OCI-LY1 (cell line): ENCODE measurements at regions not wholly inside any gene's neighbourhood (a gene's known extent, or its start where the extent isn't known, plus 50 kb on each side); places are given as distances from the start of the nearest gene placed in this dataset.

Experiments
- H2AFZ ChIP-seq: fragments of 200-600 bp; sonication (generic), shearing (Covaris generic); 2 replicates; pipeline ENCODE4 v1.6.0; 2014; ENCODE audit warnings: antibody characterized with exemption, mild to moderate bottlenecking, low read length
- H3F3A ChIP-seq: fragments of 200-600 bp; sonication (generic), shearing (Covaris generic); 2 replicates; pipeline ENCODE4 v1.6.0; 2014; ENCODE audit warnings: mild to moderate bottlenecking, antibody characterized with exemption, low read length, moderate library complexity; ENCODE audit not compliant: insufficient read depth
- H3K27ac ChIP-seq: fragments of 200-600 bp; sonication (generic); 2 replicates; pipeline ENCODE4 v1.5.1; 2014; ENCODE audit warnings: low read length, mixed run types, mild to moderate bottlenecking, low read depth; ENCODE audit not compliant: poor library complexity, severe bottlenecking
- H3K27me3 ChIP-seq: fragments of 200-600 bp; sonication (generic); 2 replicates; pipeline ENCODE4 v1.6.0; 2014; ENCODE audit warnings: antibody characterized with exemption, mild to moderate bottlenecking, low read length, moderate library complexity; ENCODE audit not compliant: insufficient read depth
- H3K36me3 ChIP-seq: fragments of 200-600 bp; sonication (generic); 2 replicates; pipeline ENCODE4 v1.6.1; 2014; ENCODE audit warnings: mild to moderate bottlenecking, antibody characterized with exemption, low read length, moderate library complexity, mixed read lengths; ENCODE audit not compliant: insufficient read depth
- H3K4me1 ChIP-seq: fragments of 200-600 bp; sonication (generic); 2 replicates; pipeline ENCODE4 v1.5.1; 2014; ENCODE audit warnings: mild to moderate bottlenecking, low read length, moderate library complexity; ENCODE audit not compliant: insufficient read depth, severe bottlenecking
- H3K4me2 ChIP-seq: fragments of 200-600 bp; sonication (generic), shearing (Covaris generic); 2 replicates; pipeline ENCODE4 v1.6.1; 2014; ENCODE audit warnings: low read length
- H3K4me3 ChIP-seq: fragments of 200-600 bp; sonication (generic); 2 replicates; pipeline ENCODE4 v1.5.1; 2014; ENCODE audit warnings: low read length, low read depth, mild to moderate bottlenecking, mixed read lengths; ENCODE audit not compliant: poor library complexity, severe bottlenecking
- H3K79me2 ChIP-seq: fragments of 200-600 bp; shearing (Covaris generic); 2 replicates; pipeline ENCODE4 v1.6.1; 2016; ENCODE audit warnings: mixed run types, low read length, mixed read lengths; ENCODE audit not compliant: insufficient read depth
- H3K9ac ChIP-seq: fragments of 200-600 bp; sonication (generic), shearing (Covaris generic); 2 replicates; pipeline ENCODE4 v1.6.1; 2014; ENCODE audit warnings: mild to moderate bottlenecking, low read length, mixed read lengths
- H3K9me2 ChIP-seq: fragments of 200-600 bp; sonication (generic), shearing (Covaris generic); 2 replicates; pipeline ENCODE4 v1.6.1; 2014; ENCODE audit warnings: low read depth, mild to moderate bottlenecking, low read length, mixed read lengths
- H3K9me3 ChIP-seq: fragments of 200-600 bp; shearing (Covaris generic); 2 replicates; pipeline ENCODE4 v1.6.1; 2014; ENCODE audit warnings: low read length, mixed read lengths
- H4K20me1 ChIP-seq: fragments of 200-600 bp; sonication (generic), shearing (Covaris generic); 2 replicates; pipeline ENCODE4 v1.6.0; 2016; ENCODE audit warnings: mild to moderate bottlenecking, low read length; ENCODE audit not compliant: insufficient read depth
- EZH2 ChIP-seq: fragments of 200-600 bp; sonication (generic), shearing (Covaris generic); IDR thresholded peaks from 2 replicates; pipeline ENCODE4 v1.8.0; 2017; ENCODE audit warnings: borderline replicate concordance, mixed run types, mild to moderate bottlenecking, antibody characterized with exemption, low read length, moderate library complexity, mixed read lengths
- TF ChIP-seq, protein P1 (sequence below): fragments of 200-600 bp; sonication (generic), shearing (Covaris generic); IDR thresholded peaks from 2 replicates; pipeline ENCODE4 v1.5.1; 2017; ENCODE audit warnings: mild to moderate bottlenecking, antibody characterized with exemption, low read length, moderate library complexity, mixed read lengths

DNA sequence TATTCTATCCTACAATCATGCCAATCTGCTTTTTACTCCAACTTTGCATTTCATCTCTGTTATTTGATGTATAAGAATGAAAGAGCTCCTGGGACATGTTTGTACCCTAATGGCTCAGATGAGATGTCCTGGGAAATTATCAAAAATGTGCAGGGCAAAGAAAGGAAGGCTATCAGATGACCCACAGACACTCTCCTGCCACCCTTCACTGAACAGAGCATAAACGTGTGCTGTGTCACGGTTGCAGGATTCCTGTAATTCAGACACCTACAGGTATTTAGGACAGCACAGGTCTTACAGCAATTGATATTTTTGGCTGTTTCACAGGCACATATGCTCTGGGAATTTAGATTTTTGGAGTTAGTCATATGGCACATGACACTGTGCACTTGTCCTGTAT, 149.2 kb upstream of the GAS1 start:
- Histone ChIP-seq H3K36me3 (no peaks in the 10 kb centered on the region), H3K27me3 (no peaks in the 10 kb centered on the region), H3K4me3 (no peak overlapping the region), H3K27ac (no peak overlapping the region), H3K9me2 (no peaks in the 10 kb centered on the region), H3F3A (no peaks in the 10 kb centered on the region), H3K79me2 (no peaks in the 10 kb centered on the region), H3K4me1 (no peaks in the 10 kb centered on the region), H3K9ac (no peak overlapping the region), H3K4me2 (no peak overlapping the region), H4K20me1 (no peaks in the 10 kb centered on the region), H2AFZ (no peak overlapping the region), H3K9me3 (no peaks in the 10 kb centered on the region)
- no peak for TF ChIP-seq EZH2
- TF ChIP-seq, protein P1, sequence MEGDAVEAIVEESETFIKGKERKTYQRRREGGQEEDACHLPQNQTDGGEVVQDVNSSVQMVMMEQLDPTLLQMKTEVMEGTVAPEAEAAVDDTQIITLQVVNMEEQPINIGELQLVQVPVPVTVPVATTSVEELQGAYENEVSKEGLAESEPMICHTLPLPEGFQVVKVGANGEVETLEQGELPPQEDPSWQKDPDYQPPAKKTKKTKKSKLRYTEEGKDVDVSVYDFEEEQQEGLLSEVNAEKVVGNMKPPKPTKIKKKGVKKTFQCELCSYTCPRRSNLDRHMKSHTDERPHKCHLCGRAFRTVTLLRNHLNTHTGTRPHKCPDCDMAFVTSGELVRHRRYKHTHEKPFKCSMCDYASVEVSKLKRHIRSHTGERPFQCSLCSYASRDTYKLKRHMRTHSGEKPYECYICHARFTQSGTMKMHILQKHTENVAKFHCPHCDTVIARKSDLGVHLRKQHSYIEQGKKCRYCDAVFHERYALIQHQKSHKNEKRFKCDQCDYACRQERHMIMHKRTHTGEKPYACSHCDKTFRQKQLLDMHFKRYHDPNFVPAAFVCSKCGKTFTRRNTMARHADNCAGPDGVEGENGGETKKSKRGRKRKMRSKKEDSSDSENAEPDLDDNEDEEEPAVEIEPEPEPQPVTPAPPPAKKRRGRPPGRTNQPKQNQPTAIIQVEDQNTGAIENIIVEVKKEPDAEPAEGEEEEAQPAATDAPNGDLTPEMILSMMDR: no peak

DNA sequence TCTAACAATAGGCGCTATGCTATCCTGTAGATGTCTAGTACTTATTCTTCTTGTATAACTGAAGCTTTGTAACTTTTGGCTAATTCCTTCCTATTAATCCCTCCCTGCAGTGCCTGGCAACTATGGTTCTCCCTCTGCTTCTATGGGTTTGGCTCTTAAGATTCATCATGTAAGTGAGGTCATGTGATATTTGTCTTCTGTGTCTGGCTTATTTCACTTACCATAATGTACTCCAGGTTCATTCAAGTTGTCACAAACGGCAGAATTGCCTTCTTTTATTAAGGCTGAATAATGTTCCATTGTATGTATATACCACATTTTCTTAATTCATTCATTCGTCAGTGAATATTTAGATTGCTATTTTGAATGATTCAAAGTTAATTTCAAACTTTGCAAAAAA, 149.9 kb upstream of the GAS1 start:
- H3K27ac ChIP-seq: no peak overlapping the region
- no peak overlapping the region for H3K4me2 ChIP-seq
- H3K4me1 ChIP-seq: no peaks in the 10 kb centered on the region
- H3F3A ChIP-seq: no peaks in the 10 kb centered on the region
- H3K9ac ChIP-seq: no peak overlapping the region
- H3K36me3 ChIP-seq: no peaks in the 10 kb centered on the region
- no peaks in the 10 kb centered on the region for H3K9me3 ChIP-seq
- no peak overlapping the region for H2AFZ ChIP-seq
- H4K20me1 ChIP-seq: no peaks in the 10 kb centered on the region
- TF ChIP-seq, protein P1: no peak
- TF ChIP-seq EZH2: no peak
- no peaks in the 10 kb centered on the region for H3K9me2 ChIP-seq
- H3K4me3 ChIP-seq: no peak overlapping the region
- H3K79me2 ChIP-seq: no peaks in the 10 kb centered on the region
- H3K27me3 ChIP-seq: no peaks in the 10 kb centered on the region

DNA sequence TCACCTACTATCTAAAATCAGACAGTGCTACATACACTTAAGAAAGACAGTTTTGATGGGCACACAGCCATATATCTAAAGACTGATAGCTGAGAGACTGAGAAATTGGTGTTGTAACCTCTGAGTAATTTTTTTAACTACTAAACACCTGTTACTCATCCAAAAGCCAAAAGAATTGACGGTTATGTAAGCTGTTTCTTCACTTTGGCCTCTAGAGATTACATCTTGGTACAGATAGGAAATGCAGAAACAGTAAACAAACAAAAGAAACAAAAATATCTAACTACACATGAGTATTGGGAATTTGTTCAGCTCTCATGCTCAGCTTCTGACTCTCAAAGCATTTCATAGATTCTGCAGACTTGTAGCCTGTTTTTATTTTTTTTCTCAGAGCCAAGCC, 152.1 kb upstream of the GAS1 start:
- H3K27ac ChIP-seq: no peak overlapping the region
- H4K20me1 ChIP-seq: no peaks in the 10 kb centered on the region
- no peaks in the 10 kb centered on the region for H3F3A ChIP-seq
- no peak overlapping the region for H3K4me3 ChIP-seq
- H3K79me2 ChIP-seq: no peaks in the 10 kb centered on the region
- H3K4me1 ChIP-seq: no peaks in the 10 kb centered on the region
- no peak overlapping the region for H3K4me2 ChIP-seq
- no peaks in the 10 kb centered on the region for H3K36me3 ChIP-seq
- H2AFZ ChIP-seq: no peak overlapping the region
- H3K9me3 ChIP-seq: no peaks in the 10 kb centered on the region
- H3K9me2 ChIP-seq: no peaks in the 10 kb centered on the region
- H3K27me3 ChIP-seq: no peaks in the 10 kb centered on the region
- TF ChIP-seq, protein P1: no peak
- TF ChIP-seq EZH2: no peak
- no peak overlapping the region for H3K9ac ChIP-seq
